IMR-90 (cell line): ENCODE measurements at regions not wholly inside any gene's neighbourhood (a gene's known extent, or its start where the extent isn't known, plus 50 kb on each side); places are given as distances from the start of the nearest gene placed in this dataset.

Experiments
- ATAC-seq: fragments of 200-7000 bp; cut with Tn5 transposase; 2 replicates; pipeline ENCODE4 v1.9.1; 2020; ENCODE audit warnings: low read depth, mild to moderate bottlenecking, moderate library complexity
- BruUV-seq: library from RNA; stranded (reverse); fragments of 400-500 nt; replicated peaks from 2 replicates; lab custom pipeline; 2021; lab: Mats Ljungman, UMichigan
- CTCF ChIA-PET: fragments of 300-600 bp; formaldehyde crosslinking; extraction: SDS; loops from one replicate; lab custom pipeline; 2021; ENCODE audit warnings: antibody characterized with exemption; lab: Yijun Ruan, JAX
- POLR2A ChIA-PET: fragments of 300-600 bp; sonication (Branson Sonifier 250); formaldehyde crosslinking; loops from one replicate; lab custom pipeline; 2022; ENCODE audit warnings: antibody characterized with exemption; ENCODE audit not compliant: unreplicated experiment; lab: Charles Lee
- DNase-seq: peaks from one replicate; pipeline ENCODE4 v3.0.0; 2013
- H2AFZ ChIP-seq: replicated peaks from 2 replicates; pipeline ENCODE3; 2013; ENCODE audit warnings: low read length, mild to moderate bottlenecking; ENCODE audit not compliant: poor library complexity
- H2AK5ac ChIP-seq: 2 replicates; pipeline ENCODE4 v1.6.1; 2013; ENCODE audit warnings: low read depth, low read length, inconsistent platforms
- H2AK9ac ChIP-seq: replicated peaks from 2 replicates; pipeline ENCODE3; 2013; ENCODE audit warnings: mild to moderate bottlenecking, low read depth, low read length, moderate library complexity; ENCODE audit not compliant: poor library complexity
- H2BK120ac ChIP-seq: 2 replicates; pipeline ENCODE4 v1.6.1; 2013; ENCODE audit warnings: low read depth, low read length, inconsistent platforms
- H2BK15ac ChIP-seq: 3 replicates; pipeline ENCODE4 v1.6.1; 2013; ENCODE audit warnings: low read depth, low read length, inconsistent platforms
- H2BK20ac ChIP-seq: 2 replicates; pipeline ENCODE4 v1.6.1; 2013; ENCODE audit warnings: low read depth, mild to moderate bottlenecking, inconsistent platforms, low read length, moderate library complexity
- H2BK5ac ChIP-seq: 2 replicates; pipeline ENCODE4 v1.6.1; 2013; ENCODE audit warnings: mild to moderate bottlenecking, low read depth, low read length, inconsistent platforms; ENCODE audit not compliant: poor library complexity, severe bottlenecking
- H3K14ac ChIP-seq: replicated peaks from 2 replicates; pipeline ENCODE4 v1.6.1; 2013; ENCODE audit warnings: low read depth, low read length, inconsistent platforms
- H3K18ac ChIP-seq: 2 replicates; pipeline ENCODE4 v1.6.1; 2013; ENCODE audit warnings: low read depth, low read length, control low read depth
- H3K23ac ChIP-seq: 2 replicates; pipeline ENCODE4 v1.6.1; 2013; ENCODE audit warnings: low read depth, low read length, inconsistent platforms
- H3K27ac ChIP-seq: 2 replicates; pipeline ENCODE4 v1.5.1; 2013; ENCODE audit warnings: mild to moderate bottlenecking, control low read depth, low read length; ENCODE audit not compliant: insufficient read depth
- H3K27me3 ChIP-seq: 2 replicates; pipeline ENCODE4 v1.6.1; 2013; ENCODE audit warnings: low read length; ENCODE audit not compliant: control insufficient read depth, insufficient read depth
- H3K36me3 ChIP-seq: 2 replicates; pipeline ENCODE4 v1.6.1; 2013; ENCODE audit warnings: low read length, mixed read lengths; ENCODE audit not compliant: control insufficient read depth, insufficient read depth
- H3K4ac ChIP-seq: 2 replicates; pipeline ENCODE4 v1.6.1; 2013; ENCODE audit warnings: low read depth, low read length, inconsistent platforms
- H3K4me1 ChIP-seq: 2 replicates; pipeline ENCODE4 v1.6.1; 2013; ENCODE audit warnings: low read length, mixed read lengths; ENCODE audit not compliant: control insufficient read depth, insufficient read depth
- H3K4me2 ChIP-seq: 2 replicates; pipeline ENCODE4 v1.6.1; 2013; ENCODE audit warnings: low read depth, mild to moderate bottlenecking, control low read depth, low read length, moderate library complexity
- H3K4me3 ChIP-seq: 2 replicates; pipeline ENCODE4 v1.5.1; 2013; ENCODE audit warnings: low read depth, mild to moderate bottlenecking, control low read depth, low read length, moderate library complexity; ENCODE audit not compliant: insufficient read depth
- H3K56ac ChIP-seq: 2 replicates; pipeline ENCODE4 v1.6.1; 2013; ENCODE audit warnings: low read length, inconsistent platforms; ENCODE audit not compliant: insufficient read depth; ENCODE audit errors: extremely low read depth
- H3K79me1 ChIP-seq, 2 experiments: 2 replicates each; pipeline ENCODE4 v1.6.1; 2013; ENCODE audit warnings: low read length in 2 of 2, inconsistent platforms in 1 of 2, low read depth in 1 of 2
- H3K9ac ChIP-seq: 2 replicates; pipeline ENCODE4 v1.6.1; 2013; ENCODE audit warnings: low read depth, low read length, control low read depth
- H3K9me1 ChIP-seq: 2 replicates; pipeline ENCODE4 v1.6.1; 2013; ENCODE audit warnings: low read length, inconsistent platforms; ENCODE audit not compliant: insufficient read depth
- H3K9me3 ChIP-seq: 2 replicates; pipeline ENCODE4 v1.6.1; 2013; ENCODE audit warnings: low read length; ENCODE audit not compliant: control insufficient read depth, insufficient read depth
- H4K20me1 ChIP-seq: 2 replicates; pipeline ENCODE4 v1.6.1; 2013; ENCODE audit warnings: low read length, inconsistent platforms; ENCODE audit not compliant: insufficient read depth
- H4K5ac ChIP-seq: 2 replicates; pipeline ENCODE4 v1.6.1; 2013; ENCODE audit warnings: mild to moderate bottlenecking, low read depth, low read length, control low read depth
- H4K8ac ChIP-seq, 2 experiments: 2 replicates each; pipeline ENCODE4 v1.6.1; 2013; ENCODE audit warnings: low read depth in 2 of 2, low read length in 2 of 2, control low read depth in 1 of 2, inconsistent platforms in 1 of 2
- H4K91ac ChIP-seq: 2 replicates; pipeline ENCODE4 v1.6.1; 2013; ENCODE audit warnings: low read depth, low read length, inconsistent platforms; ENCODE audit not compliant: insufficient read depth
- BHLHE40 ChIP-seq: fragments of 150-350 bp; IDR thresholded peaks from 2 replicates; pipeline ENCODE4 v1.6.1; 2016; ENCODE audit warnings: mild to moderate bottlenecking, low read depth, low read length
- CEBPB ChIP-seq: IDR thresholded peaks from 2 replicates; pipeline ENCODE4 v1.6.1; 2012; ENCODE audit warnings: low read depth, low read length, improper control_type of control experiment
- CHD1 ChIP-seq: IDR thresholded peaks from 2 replicates; pipeline ENCODE4 v1.6.1; 2012; ENCODE audit warnings: low read depth, low read length, improper control_type of control experiment
- CTCF ChIP-seq: conservative IDR thresholded peaks from 2 replicates; pipeline ENCODE4 v1.5.1; 2012; ENCODE audit warnings: mild to moderate bottlenecking, low read depth, low read length, improper control_type of control experiment
- ELK1 ChIP-seq: fragments of 150-350 bp; IDR thresholded peaks from 2 replicates; pipeline ENCODE4 v1.6.1; 2016; ENCODE audit warnings: low read depth, mild to moderate bottlenecking, low read length, moderate library complexity, borderline replicate concordance
- FOS ChIP-seq: fragments of 150-350 bp; IDR thresholded peaks from 2 replicates; pipeline ENCODE4 v1.6.1; 2016; ENCODE audit warnings: low read depth, low read length
- MAFK ChIP-seq: IDR thresholded peaks from 2 replicates; pipeline ENCODE4 v1.6.1; 2012; ENCODE audit warnings: low read depth, low read length, improper control_type of control experiment
- MAZ ChIP-seq: IDR thresholded peaks from 2 replicates; pipeline ENCODE4 v1.6.1; 2012; ENCODE audit warnings: low read depth, mild to moderate bottlenecking, low read length, improper control_type of control experiment, moderate library complexity, borderline replicate concordance
- MXI1 ChIP-seq: IDR thresholded peaks from 2 replicates; pipeline ENCODE4 v1.6.1; 2012; ENCODE audit warnings: low read depth, mild to moderate bottlenecking, low read length, moderate library complexity, borderline replicate concordance
- NFE2L2 ChIP-seq: fragments of 150-350 bp; IDR thresholded peaks from 2 replicates; pipeline ENCODE4 v1.6.1; 2016; ENCODE audit warnings: low read depth, mild to moderate bottlenecking, low read length
- POLR2A ChIP-seq: IDR thresholded peaks from 2 replicates; pipeline ENCODE4 v1.6.1; 2012; ENCODE audit warnings: mild to moderate bottlenecking, low read depth, low read length
- RAD21 ChIP-seq: IDR thresholded peaks from 2 replicates; pipeline ENCODE4 v1.6.1; 2012; ENCODE audit warnings: low read length, improper control_type of control experiment
- RCOR1 ChIP-seq: IDR thresholded peaks from 2 replicates; pipeline ENCODE4 v1.6.1; 2012; ENCODE audit warnings: mild to moderate bottlenecking, low read length, improper control_type of control experiment; ENCODE audit not compliant: insufficient replicate concordance
- RFX5 ChIP-seq: IDR thresholded peaks from 2 replicates; pipeline ENCODE4 v1.8.0; 2012; ENCODE audit warnings: low read depth, mild to moderate bottlenecking, low read length, moderate library complexity
- SMC3 ChIP-seq: fragments of 150-350 bp; IDR thresholded peaks from 2 replicates; pipeline ENCODE4 v1.6.1; 2016; ENCODE audit warnings: low read depth, mild to moderate bottlenecking, antibody characterized with exemption, low read length, moderate library complexity
- USF2 ChIP-seq: fragments of 150-350 bp; IDR thresholded peaks from 2 replicates; pipeline ENCODE4 v1.6.1; 2017; ENCODE audit warnings: mild to moderate bottlenecking, antibody characterized with exemption, low read length, low read depth
- WGBS, 2 experiments: methylation state at CpG; one replicate each; pipeline versions ENCODE4 v1.1.5 to v1.1.7; 2013; ENCODE audit warnings: missing lambda C conversion rate in 2 of 2; ENCODE audit not compliant: insufficient read length in 1 of 2; ENCODE audit errors: extremely low coverage in 2 of 2; 5-methylcytosine and 5-hydroxymethylcytosine counted together
- dilution Hi-C: fragments of 300-500 bp; cut with HindIII; formaldehyde crosslinking; loops from one replicate; pipeline ENCODE4 v1.14.3; 2018; ENCODE audit warnings: low sequenced_read_pairs; ENCODE audit not compliant: unreplicated experiment
- in situ Hi-C: fragments of 300-500 bp; cut with MboI; formaldehyde crosslinking; loops from 3 replicates; pipeline ENCODE4 v1.14.3; 2019; ENCODE audit warnings: low sequenced_read_pairs, inconsistent platforms, mixed read lengths
- intact Hi-C: fragments of 100-400 bp; cut with micrococcal nuclease; formaldehyde crosslinking; loops from 2 replicates; pipeline ENCODE4 v1.10.0; 2022

- Histone ChIP-seq H4K5ac (no peak overlapping the region), H3K18ac (no peak overlapping the region), H3K56ac (no peak overlapping the region), H3K36me3 (no peaks in the 10 kb centered on the region), H3K23ac (no peak overlapping the region), H4K20me1 (no peaks in the 10 kb centered on the region), H2BK20ac (no peak overlapping the region), H3K27ac (no peak overlapping the region), H3K9ac (no peak overlapping the region), H2BK15ac (no peak overlapping the region), H3K4ac (no peak overlapping the region), H4K91ac (no peak overlapping the region), H2AFZ (no peak overlapping the region), H2AK9ac (no peak overlapping the region), H3K4me2 (no peak overlapping the region), H3K27me3 (no peaks in the 10 kb centered on the region; the same call in 1 of the 2 replicates), H3K79me1 (no peaks in the 10 kb centered on the region), H4K8ac (no peak overlapping the region), H2BK120ac (no peak overlapping the region), H3K4me3 (no peak overlapping the region), H3K9me1 (peaks cover 3% of the 10 kb centered on the region), H3K4me1 (peaks cover 2% of the 10 kb centered on the region; the same call in 1 of the 2 replicates), H3K14ac (no peak overlapping the region), H3K9me3 (no peaks in the 10 kb centered on the region), H2BK5ac (no peak overlapping the region), H2AK5ac (no peak overlapping the region)
- no CpG with 5 or more reads among the region's 3 CpGs for WGBS, 2 experiments
- POLR2A ChIA-PET: interaction anchor here (1.0 kb wide), 1 partner anchor 120 kb away, joined by 3 read pairs; no protein-coding TSS in a partner anchor
- intact Hi-C loops: no loop called here
- in situ Hi-C loops: no loop called here
- CTCF ChIA-PET: interaction anchor here (1.3 kb wide), 1 partner anchor 19 kb away, joined by 3 read pairs; no protein-coding TSS in a partner anchor
- no TSS peak for BruUV-seq
- DNase-seq (no peak), ATAC-seq (no peak)
- dilution Hi-C loops: no loop called here
- TF ChIP-seq POLR2A: no peak
- TF ChIP-seq CTCF: no peak
- TF ChIP-seq CHD1: no peak
- TF ChIP-seq MAZ: no peak
- no peak for TF ChIP-seq CEBPB
- no peak for TF ChIP-seq MXI1
- TF ChIP-seq MAFK: no peak
- no peak for TF ChIP-seq NFE2L2
- TF ChIP-seq ELK1: no peak
- TF ChIP-seq BHLHE40: no peak
- no peak for TF ChIP-seq RAD21
- no peak for TF ChIP-seq USF2
- no peak for TF ChIP-seq RCOR1
- TF ChIP-seq RFX5: no peak
- no peak for TF ChIP-seq SMC3
- no peak for TF ChIP-seq FOS
Measured at GRCh38 chr6:122052346-122052900, 347.0 kb upstream of the HSF2 start.
